NCI-H1105 treated with DMSO at 0.1 percent for 48 hours (cell line): ENCODE measurements at regions not wholly inside any gene's neighbourhood (a gene's known extent, or its start where the extent isn't known, plus 50 kb on each side); places are given as distances from the start of the nearest gene placed in this dataset.
"Not testable (repeated sequence)": the region's sequence is repeated elsewhere in the genome, so short reads cannot be mapped to it uniquely, and the experiment has no call there.

Experiments
- DNase-seq: peaks from one replicate; lab custom pipeline; 2025; lab: John Stamatoyannopoulos, UW

DNA sequence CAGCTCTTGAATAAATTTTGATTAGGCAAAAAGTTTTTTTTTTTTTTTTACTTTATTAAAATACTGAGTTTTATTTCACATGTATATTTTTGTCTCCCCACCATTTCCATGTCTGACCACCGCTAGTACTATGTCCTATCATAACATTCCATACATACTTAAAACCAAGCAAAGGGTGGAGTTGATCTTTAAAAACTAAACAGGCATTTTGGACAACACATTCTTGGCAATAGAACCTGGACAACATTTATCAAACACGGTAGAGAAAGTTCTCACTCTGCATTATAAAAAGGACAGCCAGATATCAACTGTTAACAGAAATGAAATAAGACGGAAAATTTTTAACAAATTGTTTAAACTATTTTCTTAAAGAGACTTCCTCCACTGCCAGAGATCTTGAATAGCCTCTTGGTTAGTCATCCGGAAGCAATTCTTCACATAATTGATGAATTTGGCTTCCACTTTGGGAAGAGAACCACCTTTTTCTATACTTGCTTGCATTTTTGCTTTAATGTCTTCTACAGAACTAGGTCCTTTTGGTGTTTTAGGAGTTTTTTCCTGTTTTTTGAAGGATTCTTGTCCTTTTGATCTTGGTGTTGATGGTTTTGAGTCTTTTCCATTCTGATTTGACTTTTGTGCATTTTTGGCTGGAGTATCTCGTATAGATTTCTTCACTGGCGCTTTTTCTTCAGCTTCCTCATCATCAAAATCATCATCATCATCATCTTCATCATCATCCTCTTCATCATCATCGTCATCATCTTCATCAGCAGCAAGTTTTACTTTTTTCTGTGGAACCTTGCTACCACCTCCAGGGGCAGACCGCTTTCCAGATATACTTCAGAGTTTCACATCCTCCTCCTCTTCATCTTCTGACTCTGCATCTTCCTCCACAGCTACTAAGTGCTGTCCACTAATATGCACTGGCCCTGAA lies 58.7 kb downstream of the POU5F2 start:
- DNase-seq: not testable (repeated sequence)

- DNase-seq: no peak
Measured at GRCh38 chr5:93681432-93681831, 60.0 kb downstream of the POU5F2 start.

- peak; percentile 87 for DNase-seq
Measured at GRCh38 chr5:93677359-93677891, 64.0 kb downstream of the POU5F2 start.

DNA sequence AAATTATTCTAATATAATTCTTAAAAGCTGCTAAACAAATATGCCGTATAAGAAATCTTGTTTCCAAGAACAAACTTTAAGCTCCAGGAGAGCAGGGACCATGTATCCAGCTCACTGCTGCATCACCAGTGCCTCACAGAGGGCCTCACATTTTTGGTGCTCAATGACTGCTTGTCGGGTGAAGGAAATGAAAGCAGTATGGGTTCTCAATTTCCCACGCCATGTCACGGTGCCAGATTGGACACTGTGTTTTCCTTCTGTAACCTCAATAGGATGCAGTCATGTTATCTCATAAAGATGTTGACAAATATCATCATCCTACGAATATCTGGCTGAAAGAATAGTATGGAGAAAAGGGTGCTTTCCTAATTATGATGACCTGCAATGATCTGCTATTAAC lies 64.7 kb downstream of the POU5F2 start:
- DNase-seq: no peak

DNA sequence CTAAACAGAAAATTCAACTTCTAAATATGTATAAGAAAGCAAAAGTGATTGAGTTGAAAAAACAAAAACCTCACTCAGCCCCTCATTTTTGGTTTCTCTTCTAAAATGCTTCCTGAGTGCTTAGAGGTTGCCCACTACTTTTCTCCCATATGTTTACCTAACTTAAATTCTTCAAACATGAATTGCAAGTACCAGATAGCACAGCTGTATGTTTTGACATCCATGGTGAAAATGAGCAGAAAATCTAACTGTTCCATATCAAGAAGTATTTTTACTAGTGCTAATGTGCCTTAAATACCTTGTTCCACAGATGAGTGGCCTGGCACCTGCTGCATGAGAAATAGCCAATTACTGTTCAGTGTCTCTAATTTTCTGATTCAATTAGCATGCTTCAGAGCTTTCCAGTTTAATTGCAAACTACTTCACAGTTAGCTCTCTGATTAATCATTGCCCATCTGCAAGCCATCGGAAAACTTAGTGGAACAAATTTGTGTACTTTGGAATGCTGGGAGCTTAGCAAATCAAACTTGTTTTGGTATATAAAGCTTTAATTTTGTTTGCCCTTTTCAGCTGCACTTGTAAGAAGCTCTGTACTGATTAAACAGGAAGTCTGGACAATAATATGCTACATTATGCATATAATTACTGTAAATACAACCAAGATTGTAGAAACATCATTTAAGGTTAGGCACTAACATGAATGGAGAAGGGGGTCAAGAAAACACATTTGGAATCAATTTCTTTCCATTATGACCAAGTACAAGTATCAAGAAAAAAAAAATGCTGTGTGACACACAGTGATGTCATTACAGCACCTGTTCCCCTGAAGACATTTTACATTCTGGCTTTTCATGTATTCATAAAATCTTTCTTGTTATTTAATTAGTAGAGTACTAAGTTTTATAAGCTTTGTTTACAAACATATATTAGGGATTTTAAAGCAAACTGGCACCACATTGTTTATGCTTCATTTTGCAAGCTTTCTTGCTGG lies 65.6 kb downstream of the POU5F2 start:
- DNase-seq: peak; percentile 71

- no peak for DNase-seq
Measured at GRCh38 chr5:93674866-93675459, 66.4 kb downstream of the POU5F2 start.

DNA sequence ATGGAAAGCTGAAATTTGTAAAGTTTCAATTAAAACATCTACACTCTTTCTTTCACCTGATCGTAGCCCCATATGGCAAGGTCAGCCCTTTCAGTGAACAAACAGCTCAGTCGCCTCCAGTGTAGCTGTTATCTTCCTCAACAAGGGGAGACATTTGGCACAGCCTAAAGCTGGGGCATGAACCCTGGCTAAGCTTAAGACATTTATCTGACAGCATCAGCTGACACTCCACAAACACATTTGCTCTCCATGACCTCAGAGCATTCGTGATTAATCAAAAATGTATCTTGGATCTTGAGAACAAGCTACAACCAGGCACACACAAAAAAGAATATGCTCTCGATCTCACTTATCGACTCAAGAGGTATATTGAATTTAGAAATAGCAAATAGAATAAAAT lies 67.3 kb downstream of the POU5F2 start:
- DNase-seq: no peak

DNA sequence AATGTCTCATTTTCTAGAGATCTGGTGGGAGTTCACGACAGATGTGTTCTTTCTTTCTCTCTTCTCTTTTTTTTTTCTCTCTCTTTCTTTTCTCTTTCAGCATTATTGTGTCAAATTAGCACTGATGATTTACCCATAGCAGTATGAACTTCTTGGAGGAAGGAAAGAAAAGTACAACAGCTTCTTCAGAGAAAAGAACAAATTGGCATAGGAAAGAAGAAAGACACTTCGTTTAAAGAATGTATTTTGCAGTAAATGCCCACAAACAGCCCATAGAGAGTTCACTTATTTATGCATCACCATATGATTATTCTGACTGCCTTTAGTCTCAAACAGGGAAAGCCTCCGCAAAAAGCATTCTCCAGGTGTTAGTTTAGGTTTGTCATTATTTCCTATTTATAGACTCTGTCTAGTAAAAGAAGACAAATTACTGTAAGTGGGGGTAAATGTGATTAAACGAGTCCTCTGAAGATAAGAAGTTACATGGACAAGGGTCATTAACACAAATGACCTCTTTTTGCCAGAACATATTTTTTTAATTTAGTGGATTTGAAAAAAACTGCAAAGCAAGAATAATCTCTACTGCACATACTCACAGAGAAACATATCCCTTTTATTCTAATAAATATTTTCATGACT lies 68.0 kb downstream of the POU5F2 start:
- no peak for DNase-seq

DNA sequence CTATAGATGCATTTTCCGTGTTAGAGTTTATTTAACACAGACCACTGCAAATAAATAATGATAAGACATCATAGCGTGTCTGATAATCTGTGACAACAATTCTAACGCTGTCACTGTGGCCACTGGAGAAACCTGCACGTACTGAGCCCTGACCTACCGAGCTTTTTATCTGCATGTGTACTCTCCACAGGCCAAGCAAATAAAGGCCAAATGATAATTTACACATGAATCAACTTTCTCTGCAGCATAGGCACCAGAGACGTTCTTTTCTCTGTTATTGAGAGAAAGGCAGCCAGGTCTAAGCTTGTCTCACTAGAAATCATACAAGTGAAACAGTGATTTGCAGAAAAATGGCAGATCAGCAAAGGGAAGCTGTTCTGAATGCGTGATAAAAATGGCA lies 75.8 kb downstream of the POU5F2 start:
- no peak for DNase-seq

GRCh38 chr5:93660677-93661076 lies 77.7 kb downstream of the NR2F1 start:
- DNase-seq: no peak

GRCh38 chr5:93658044-93658443 lies 75.0 kb downstream of the NR2F1 start:
- no peak for DNase-seq

DNA sequence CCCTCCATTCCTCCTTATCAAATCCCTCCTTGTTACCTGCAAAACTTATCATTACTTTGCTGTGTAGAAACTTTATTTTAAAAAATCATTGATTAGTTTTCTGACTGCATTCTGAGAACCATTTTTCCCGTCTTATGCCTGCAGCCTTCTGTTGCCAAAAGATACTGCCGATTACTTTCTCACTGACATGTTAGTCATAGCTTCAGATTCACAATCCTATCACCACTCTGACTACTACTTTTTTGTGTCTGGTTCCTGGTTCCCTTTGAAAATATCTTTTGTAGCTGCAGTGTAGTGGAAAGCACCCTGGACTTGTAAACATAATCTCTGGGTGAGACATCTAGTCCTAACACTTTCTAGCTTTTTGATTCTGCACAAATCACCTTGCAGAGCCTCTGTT lies 71.7 kb downstream of the NR2F1 start:
- no peak for DNase-seq

GRCh38 chr5:93653716-93654115 lies 70.7 kb downstream of the NR2F1 start:
- no peak for DNase-seq

GRCh38 chr5:93649234-93649900 lies 66.3 kb downstream of the NR2F1 start:
- no peak for DNase-seq

- DNase-seq: no peak
Measured at GRCh38 chr5:93644760-93645159, 61.7 kb downstream of the NR2F1 start.
